Endothelial cell of umbilical vein (primary cell): ENCODE measurements at regions not wholly inside any gene's neighbourhood (a gene's known extent, or its start where the extent isn't known, plus 50 kb on each side); places are given as distances from the start of the nearest gene placed in this dataset.

ENCODE experiments used
- BruUV-seq: library from RNA; stranded (reverse); fragments of 400-500 nt; replicated peaks from 2 replicates; lab custom pipeline; 2021; lab: Mats Ljungman, UMichigan
- CTCF ChIA-PET: fragments of 300-600, 350-600 bp; sonication (Branson Sonifier 250); formaldehyde crosslinking; loops from one replicate; lab custom pipeline; 2021; ENCODE audit warnings: antibody characterized with exemption, inconsistent platforms; lab: Charles Lee
- POLR2A ChIA-PET: fragments of 300-600, 350-600 bp; sonication (Branson Sonifier 250); formaldehyde crosslinking; loops from one replicate; lab custom pipeline; 2021; ENCODE audit warnings: antibody characterized with exemption, inconsistent platforms; lab: Charles Lee
- DNase-seq: peaks from one replicate; pipeline ENCODE4 v3.0.0-alpha.2; 2011; ENCODE audit warnings: low read depth, low spot score
- FAIRE-seq: peaks from 2 replicates; lab custom pipeline; 2011; peaks lifted over from hg19 to GRCh38; lab: Jason Lieb, UNC
- H2AFZ ChIP-seq: 2 replicates; pipeline ENCODE4 v1.6.0; 2012; ENCODE audit warnings: low read depth, low read length, control low read depth, inconsistent platforms
- H3K27ac ChIP-seq: 2 replicates; pipeline ENCODE4 v1.5.1; 2011; ENCODE audit warnings: low read depth, mild to moderate bottlenecking, control low read depth, low read length, moderate library complexity; ENCODE audit not compliant: insufficient read depth
- H3K27me3 ChIP-seq, 2 experiments: 2 replicates each; pipeline versions ENCODE4 v1.6.0 to v1.6.1; 2011; ENCODE audit warnings: low read length in 2 of 2, mixed read lengths in 1 of 2; ENCODE audit not compliant: control insufficient read depth in 2 of 2, insufficient read depth in 2 of 2
- H3K36me3 ChIP-seq, 2 experiments: 2 replicates in 1 of 2; 3 replicates in 1 of 2; pipeline ENCODE4 v1.5.1; 2011; ENCODE audit warnings: low read length in 2 of 2, mild to moderate bottlenecking in 1 of 2, moderate library complexity in 1 of 2; ENCODE audit not compliant: control insufficient read depth in 2 of 2, insufficient read depth in 2 of 2; ENCODE audit errors: extremely low read depth in 1 of 2
- H3K4me1 ChIP-seq: 3 replicates; pipeline ENCODE4 v1.5.1; 2011; ENCODE audit warnings: mild to moderate bottlenecking, low read length; ENCODE audit not compliant: control insufficient read depth, insufficient read depth; ENCODE audit errors: extremely low read depth
- H3K4me2 ChIP-seq: 2 replicates; pipeline ENCODE4 v1.6.1; 2011; ENCODE audit warnings: low read length, control low read depth, mixed read lengths; ENCODE audit not compliant: insufficient read depth
- H3K4me3 ChIP-seq, 3 experiments: fragments of 200-600 bp in 1 of 3; sonication (generic), shearing (Covaris generic) in 1 of 3; replicated peaks in 1 of 3; 2 replicates each; pipeline ENCODE4 v1.5.1; 2011 to 2016; ENCODE audit warnings: control low read depth in 3 of 3, low read length in 3 of 3, mild to moderate bottlenecking in 2 of 3, inconsistent platforms in 1 of 3, low read depth in 1 of 3, moderate library complexity in 1 of 3; ENCODE audit not compliant: insufficient read depth in 1 of 3
- H3K79me2 ChIP-seq: 2 replicates; pipeline ENCODE4 v1.6.0; 2012; ENCODE audit warnings: low read length, inconsistent platforms; ENCODE audit not compliant: control insufficient read depth, insufficient read depth
- H3K9ac ChIP-seq: replicated peaks from 2 replicates; pipeline ENCODE3; 2011; ENCODE audit warnings: low read length, control low read depth; ENCODE audit not compliant: insufficient read depth; ENCODE audit errors: extremely low read depth
- H3K9me1 ChIP-seq: replicated peaks from 3 replicates; pipeline ENCODE4 v1.6.0; 2011; ENCODE audit warnings: mild to moderate bottlenecking, low read length; ENCODE audit not compliant: control insufficient read depth, insufficient read depth; ENCODE audit errors: extremely low read depth
- H3K9me3 ChIP-seq: replicated peaks from 2 replicates; pipeline ENCODE4 v1.5.1; 2012; ENCODE audit warnings: low read length, inconsistent platforms; ENCODE audit not compliant: control insufficient read depth, insufficient read depth
- H4K20me1 ChIP-seq: replicated peaks from 2 replicates; pipeline ENCODE3; 2011; ENCODE audit warnings: mild to moderate bottlenecking, low read length; ENCODE audit not compliant: control insufficient read depth, insufficient read depth; ENCODE audit errors: extremely low read depth
- CTCF ChIP-seq, 2 donors: IDR thresholded peaks; 1 replicate in 1 of 2; 2 replicates in 1 of 2; pipeline ENCODE4 v1.5.1; 2011; ENCODE audit warnings: low read length in 2 of 2, mild to moderate bottlenecking in 2 of 2, moderate library complexity in 2 of 2, control low read depth in 1 of 2, inconsistent platforms in 1 of 2, low read depth in 1 of 2; ENCODE audit not compliant: insufficient read depth in 1 of 2; ENCODE audit errors: extremely low read depth in 1 of 2
- EZH2 ChIP-seq: IDR thresholded peaks from 2 replicates; pipeline ENCODE4 v1.6.1; 2012; ENCODE audit warnings: borderline replicate concordance, low read depth, mild to moderate bottlenecking, moderate library complexity, low read length, inconsistent platforms; ENCODE audit not compliant: severe bottlenecking
- FOS ChIP-seq: IDR thresholded peaks from 2 replicates; pipeline ENCODE4 v1.6.1; 2011; ENCODE audit warnings: mild to moderate bottlenecking, low read length, moderate library complexity, borderline replicate concordance; ENCODE audit not compliant: insufficient read depth
- GATA2 ChIP-seq: IDR thresholded peaks from 2 replicates; pipeline ENCODE4 v1.7.0; 2011; ENCODE audit warnings: low read depth, mild to moderate bottlenecking, moderate library complexity, mixed read lengths, low read length; ENCODE audit not compliant: insufficient read length, insufficient read depth
- JUN ChIP-seq: IDR thresholded peaks from 2 replicates; pipeline ENCODE4 v1.6.1; 2011; ENCODE audit warnings: borderline replicate concordance, low read depth; ENCODE audit not compliant: insufficient read length, insufficient read depth
- MAX ChIP-seq: IDR thresholded peaks from 2 replicates; pipeline ENCODE4 v1.6.1; 2011; ENCODE audit not compliant: insufficient read depth, insufficient read length
- MYC ChIP-seq: IDR thresholded peaks from one replicate; pipeline ENCODE4 v1.6.1; 2011; ENCODE audit warnings: mild to moderate bottlenecking, low read depth, low read length
- POLR2A ChIP-seq: IDR thresholded peaks from 2 replicates; pipeline ENCODE4 v1.6.1; 2012; ENCODE audit warnings: low read depth, mild to moderate bottlenecking, control low read depth, low read length
- POLR2AphosphoS5 ChIP-seq: IDR thresholded peaks from 2 replicates; pipeline ENCODE4 v1.6.1; 2012; ENCODE audit warnings: low read depth, mild to moderate bottlenecking, control low read depth, low read length, moderate library complexity; ENCODE audit not compliant: insufficient read depth
- dilution Hi-C: fragments of 300-500 bp; cut with MboI; formaldehyde crosslinking; loops from one replicate; pipeline ENCODE4 v1.15.0; 2019; ENCODE audit warnings: low sequenced_read_pairs; ENCODE audit not compliant: extremely low pct_ligation_motif_present
- intact Hi-C: fragments of 100-400 bp; cut with micrococcal nuclease; formaldehyde crosslinking; loops from one replicate; pipeline ENCODE4 v1.10.0; 2022

GRCh38 chr3:150296966-150297365 is 111.1 kb upstream of the TSC22D2 start:
- H2AFZ ChIP-seq: no peak overlapping the region
- BruUV-seq: no TSS peak
- no peaks in the 10 kb centered on the region for H3K79me2 ChIP-seq
- DNase-seq (no peak), FAIRE-seq (no peak)
- TF ChIP-seq FOS (no peak), POLR2AphosphoS5 (no peak), MYC (no peak), GATA2 (no peak), JUN (no peak), CTCF (IDR thresholded peaks at IDR 0.05; ENCODE audit: extremely low read depth in 1 of 2, insufficient read depth in 1 of 2, low read depth in 1 of 2, low read length in 2 of 2) (no peak), POLR2A (no peak), MAX (no peak), EZH2 (no peak)
- no peaks in the 10 kb centered on the region for H3K36me3 ChIP-seq
- ChIA-PET POLR2A (interaction anchor here (0.8 kb wide), 1 partner anchor 112 kb away, joined by 3 read pairs; no protein-coding TSS in a partner anchor), CTCF (interaction anchor here (0.7 to 2.5 kb wide), 8 partner anchors 11 to 199 kb away, joined by 3 to 9 read pairs (median 4); no protein-coding TSS in a partner anchor)
- intact Hi-C loops (no loop called here), dilution Hi-C loops (no loop called here)
- no peaks in the 10 kb centered on the region for H3K27me3 ChIP-seq
- H3K4me1 ChIP-seq: peaks cover 29% of the 10 kb centered on the region
- H3K27ac ChIP-seq: no peak overlapping the region
- H3K4me2 ChIP-seq: no peak overlapping the region
- no peak overlapping the region for H3K9ac ChIP-seq
- no peaks in the 10 kb centered on the region for H3K9me1 ChIP-seq
- no peaks in the 10 kb centered on the region for H4K20me1 ChIP-seq
- no peaks in the 10 kb centered on the region for H3K9me3 ChIP-seq
- H3K4me3 ChIP-seq: no peak overlapping the region
